Neural cell (in vitro differentiated cells): ENCODE measurements at regions not wholly inside any gene's neighbourhood (a gene's known extent, or its start where the extent isn't known, plus 50 kb on each side); places are given as distances from the start of the nearest gene placed in this dataset.

ENCODE experiments used
- EP300 ChIP-seq: fragments of 450-650 bp; conservative IDR thresholded peaks from 2 replicates; pipeline ENCODE4 v1.6.1; 2014; ENCODE audit warnings: antibody characterized with exemption, mild to moderate bottlenecking, moderate library complexity; ENCODE audit not compliant: poor library complexity, severe bottlenecking
- EZH2 ChIP-seq: fragments of 200-600, 300-800 bp; shearing (Covaris generic), sonication (generic); IDR thresholded peaks from 2 replicates; pipeline ENCODE4 v1.6.1; 2014; ENCODE audit warnings: antibody characterized with exemption, low read length, borderline replicate concordance, mild to moderate bottlenecking; ENCODE audit not compliant: insufficient read depth, poor library complexity, severe bottlenecking
- MXI1 ChIP-seq: fragments of 450-650 bp; conservative IDR thresholded peaks from 2 replicates; pipeline ENCODE4 v1.6.1; 2014; ENCODE audit warnings: antibody characterized with exemption, mild to moderate bottlenecking; ENCODE audit not compliant: poor library complexity, severe bottlenecking
- POLR2AphosphoS5 ChIP-seq: IDR thresholded peaks from 2 replicates; pipeline ENCODE4 v1.6.1; 2012
- RAD21 ChIP-seq: fragments of 450-650 bp; conservative IDR thresholded peaks from 2 replicates; pipeline ENCODE4 v1.6.1; 2014; ENCODE audit warnings: antibody characterized with exemption, mild to moderate bottlenecking, moderate library complexity
- REST ChIP-seq: IDR thresholded peaks from 2 replicates; pipeline ENCODE4 v1.6.1; 2012; ENCODE audit warnings: borderline replicate concordance
- SMC3 ChIP-seq: fragments of 450-650 bp; conservative IDR thresholded peaks from 2 replicates; pipeline ENCODE4 v1.6.1; 2014; ENCODE audit warnings: antibody characterized with exemption, mild to moderate bottlenecking, moderate library complexity; ENCODE audit not compliant: poor library complexity
- TAF1 ChIP-seq: IDR thresholded peaks from 2 replicates; pipeline ENCODE4 v1.6.1; 2012; ENCODE audit warnings: low read depth
- TF ChIP-seq, protein P1 (sequence below): fragments of 450-650 bp; IDR thresholded peaks from 2 replicates; pipeline ENCODE4 v1.5.1; 2014; ENCODE audit warnings: antibody characterized with exemption, mild to moderate bottlenecking, moderate library complexity; ENCODE audit not compliant: poor library complexity, severe bottlenecking

DNA sequence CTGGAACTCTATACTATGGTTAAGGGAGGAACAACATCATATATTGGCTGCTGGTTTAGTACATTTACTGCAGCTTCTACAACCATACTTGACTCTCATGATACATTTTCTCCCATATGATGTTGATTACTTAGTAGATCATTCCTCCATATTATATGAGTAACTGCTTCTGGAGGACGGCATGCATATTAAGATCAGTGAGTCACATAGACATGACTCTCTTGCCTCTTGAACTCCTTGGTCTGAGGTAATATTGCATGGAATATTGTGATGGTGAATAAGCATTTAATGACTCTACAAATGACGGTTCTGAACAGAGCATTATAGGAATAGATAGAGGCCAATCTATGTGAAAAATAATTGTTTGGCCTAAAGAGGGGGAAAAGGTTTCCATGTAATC lies 418.8 kb upstream of the SPHKAP start:
- TF ChIP-seq, protein P1, sequence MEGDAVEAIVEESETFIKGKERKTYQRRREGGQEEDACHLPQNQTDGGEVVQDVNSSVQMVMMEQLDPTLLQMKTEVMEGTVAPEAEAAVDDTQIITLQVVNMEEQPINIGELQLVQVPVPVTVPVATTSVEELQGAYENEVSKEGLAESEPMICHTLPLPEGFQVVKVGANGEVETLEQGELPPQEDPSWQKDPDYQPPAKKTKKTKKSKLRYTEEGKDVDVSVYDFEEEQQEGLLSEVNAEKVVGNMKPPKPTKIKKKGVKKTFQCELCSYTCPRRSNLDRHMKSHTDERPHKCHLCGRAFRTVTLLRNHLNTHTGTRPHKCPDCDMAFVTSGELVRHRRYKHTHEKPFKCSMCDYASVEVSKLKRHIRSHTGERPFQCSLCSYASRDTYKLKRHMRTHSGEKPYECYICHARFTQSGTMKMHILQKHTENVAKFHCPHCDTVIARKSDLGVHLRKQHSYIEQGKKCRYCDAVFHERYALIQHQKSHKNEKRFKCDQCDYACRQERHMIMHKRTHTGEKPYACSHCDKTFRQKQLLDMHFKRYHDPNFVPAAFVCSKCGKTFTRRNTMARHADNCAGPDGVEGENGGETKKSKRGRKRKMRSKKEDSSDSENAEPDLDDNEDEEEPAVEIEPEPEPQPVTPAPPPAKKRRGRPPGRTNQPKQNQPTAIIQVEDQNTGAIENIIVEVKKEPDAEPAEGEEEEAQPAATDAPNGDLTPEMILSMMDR, result no peak
- TF ChIP-seq POLR2AphosphoS5 (no peak), REST (no peak), EZH2 (no peak), SMC3 (no peak), TAF1 (no peak), RAD21 (no peak), EP300 (no peak), MXI1 (no peak)
